HL-60 (cell line): ENCODE measurements at regions not wholly inside any gene's neighbourhood (a gene's known extent, or its start where the extent isn't known, plus 50 kb on each side); places are given as distances from the start of the nearest gene placed in this dataset.

ENCODE experiments used
- DNase-seq, 2 experiments: peaks; one replicate each; pipeline ENCODE4 v3.0.0-alpha.2; 2010 to 2020; ENCODE audit warnings: low read depth in 1 of 2, low spot score in 1 of 2
- H3K27ac ChIP-seq: fragments of 250-450 bp; sonication (Bioruptor Pico); replicated peaks from 2 replicates; pipeline ENCODE4 v1.5.1; 2020; ENCODE audit warnings: mild to moderate bottlenecking, moderate library complexity
- H3K27me3 ChIP-seq: fragments of 250-450 bp; sonication (Bioruptor Pico); 2 replicates; pipeline ENCODE4 v1.5.1; 2021; ENCODE audit warnings: mild to moderate bottlenecking, moderate library complexity; ENCODE audit not compliant: insufficient read depth, poor library complexity, severe bottlenecking
- H3K4me3 ChIP-seq: replicated peaks from 2 replicates; pipeline ENCODE4 v1.5.1; 2011; ENCODE audit warnings: mild to moderate bottlenecking, control low read depth, low read length; ENCODE audit not compliant: insufficient read depth
- GABPA ChIP-seq: IDR thresholded peaks from 2 replicates; pipeline ENCODE4 v1.6.1; 2012; ENCODE audit warnings: low read depth
- POLR2AphosphoS5 ChIP-seq: IDR thresholded peaks from 2 replicates; pipeline ENCODE4 v1.6.1; 2012; ENCODE audit warnings: low read depth
- REST ChIP-seq: IDR thresholded peaks from 2 replicates; pipeline ENCODE4 v1.6.1; 2012; ENCODE audit warnings: low read depth; ENCODE audit not compliant: insufficient replicate concordance
- SPI1 ChIP-seq: IDR thresholded peaks from 2 replicates; pipeline ENCODE4 v1.6.1; 2012; ENCODE audit warnings: low read depth, mild to moderate bottlenecking, borderline replicate concordance
- TF ChIP-seq, protein P1 (sequence below): IDR thresholded peaks from one replicate; pipeline ENCODE4 v1.5.1; 2011; ENCODE audit warnings: low read length, control low read depth, inconsistent platforms; ENCODE audit not compliant: insufficient read depth

- no peak overlapping the region for H3K4me3 ChIP-seq
- no peak overlapping the region for H3K27ac ChIP-seq
- TF ChIP-seq SPI1 (no peak), POLR2AphosphoS5 (no peak), REST (no peak), GABPA (no peak)
- TF ChIP-seq, protein P1, sequence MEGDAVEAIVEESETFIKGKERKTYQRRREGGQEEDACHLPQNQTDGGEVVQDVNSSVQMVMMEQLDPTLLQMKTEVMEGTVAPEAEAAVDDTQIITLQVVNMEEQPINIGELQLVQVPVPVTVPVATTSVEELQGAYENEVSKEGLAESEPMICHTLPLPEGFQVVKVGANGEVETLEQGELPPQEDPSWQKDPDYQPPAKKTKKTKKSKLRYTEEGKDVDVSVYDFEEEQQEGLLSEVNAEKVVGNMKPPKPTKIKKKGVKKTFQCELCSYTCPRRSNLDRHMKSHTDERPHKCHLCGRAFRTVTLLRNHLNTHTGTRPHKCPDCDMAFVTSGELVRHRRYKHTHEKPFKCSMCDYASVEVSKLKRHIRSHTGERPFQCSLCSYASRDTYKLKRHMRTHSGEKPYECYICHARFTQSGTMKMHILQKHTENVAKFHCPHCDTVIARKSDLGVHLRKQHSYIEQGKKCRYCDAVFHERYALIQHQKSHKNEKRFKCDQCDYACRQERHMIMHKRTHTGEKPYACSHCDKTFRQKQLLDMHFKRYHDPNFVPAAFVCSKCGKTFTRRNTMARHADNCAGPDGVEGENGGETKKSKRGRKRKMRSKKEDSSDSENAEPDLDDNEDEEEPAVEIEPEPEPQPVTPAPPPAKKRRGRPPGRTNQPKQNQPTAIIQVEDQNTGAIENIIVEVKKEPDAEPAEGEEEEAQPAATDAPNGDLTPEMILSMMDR: no peak
- no peak for DNase-seq
- H3K27me3 ChIP-seq: no peaks in the 10 kb centered on the region
These were observed 160.9 kb downstream of the LURAP1L start for GRCh38 chr9:12935714-12936113.

GRCh38 chr9:12954441-12954840, 179.6 kb downstream of the LURAP1L start:
- no peak overlapping the region for H3K4me3 ChIP-seq
- H3K27ac ChIP-seq: no peak overlapping the region
- TF ChIP-seq POLR2AphosphoS5: no peak
- no peak for TF ChIP-seq REST
- no peak for TF ChIP-seq SPI1
- no peak for TF ChIP-seq GABPA
- TF ChIP-seq, protein P1: no peak
- DNase-seq: no peak
- H3K27me3 ChIP-seq: no peaks in the 10 kb centered on the region

DNA sequence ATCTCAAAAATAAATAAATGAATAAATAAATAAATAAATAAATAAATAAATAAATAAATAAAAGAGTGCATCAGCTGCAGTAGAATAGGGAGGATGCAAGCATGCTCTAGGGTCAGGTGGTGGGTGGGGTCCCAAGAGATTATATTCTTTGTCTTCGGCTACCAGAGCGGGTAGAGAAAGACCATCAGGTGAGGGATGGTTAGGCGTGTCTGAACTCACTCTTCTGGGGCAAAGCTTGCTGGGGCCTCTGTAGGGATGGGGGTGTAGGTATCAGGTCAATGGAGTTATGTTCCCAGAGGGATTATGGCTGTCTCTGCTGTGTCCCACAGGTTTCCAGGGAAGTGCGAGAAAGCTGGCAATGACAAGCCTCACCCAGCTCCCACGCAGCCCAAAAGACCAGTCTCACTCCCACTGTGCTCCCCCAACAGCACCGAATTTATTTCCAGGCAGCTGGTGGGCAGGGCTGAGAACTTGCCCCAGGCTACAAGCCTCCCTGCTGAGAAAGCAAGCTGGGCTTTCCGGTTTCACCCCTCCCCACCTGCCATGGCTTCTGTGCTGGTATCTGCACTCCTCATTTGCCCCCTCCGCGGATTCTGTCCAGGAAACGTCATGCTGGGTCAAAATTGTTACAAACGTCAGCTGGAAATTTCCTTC, 180.8 kb downstream of the LURAP1L start:
- DNase-seq: no peak

More for the DNA sequence above, 180.8 kb downstream of the LURAP1L start:
- H3K4me3 ChIP-seq: no peak overlapping the region
- no peak overlapping the region for H3K27ac ChIP-seq
- TF ChIP-seq, protein P1: no peak
- TF ChIP-seq GABPA (no peak), SPI1 (no peak), REST (no peak), POLR2AphosphoS5 (no peak)
- H3K27me3 ChIP-seq: no peaks in the 10 kb centered on the region
